ENCODE measurements at regions not wholly inside any gene's neighbourhood (a gene's known extent, or its start where the extent isn't known, plus 50 kb on each side); places are given as distances from the start of the nearest gene placed in this dataset.

DNA sequence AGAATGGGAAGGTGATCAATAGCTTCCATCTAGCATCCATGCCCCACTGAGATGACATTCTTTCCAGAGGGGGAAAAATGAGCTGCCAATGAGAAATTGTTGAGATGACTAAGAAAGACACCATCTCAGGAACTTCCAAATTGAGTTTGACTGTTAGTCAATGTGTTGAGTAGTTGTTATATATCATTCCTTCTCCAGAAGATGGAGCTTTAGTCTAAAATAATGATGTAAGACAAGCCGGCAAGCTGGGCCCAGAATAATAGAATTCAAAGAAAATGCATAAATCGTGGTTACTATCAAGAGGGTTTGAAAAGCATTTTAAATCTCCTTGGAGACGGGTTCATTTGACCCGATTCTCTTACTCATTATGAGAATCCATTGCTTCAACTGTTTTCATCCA is 71.0 kb upstream of the ATF7IP2 start:
- DNase-seq (ENCODE audit: low read depth) = peak; percentile 34

GRCh38 chr16:10317425-10318001 is 68.3 kb upstream of the ATF7IP2 start:
- DNase-seq (ENCODE audit: low read depth) = no peak

- no peak for DNase-seq (ENCODE audit: low read depth)
Measured at GRCh38 chr16:10318798-10319500, 66.9 kb upstream of the ATF7IP2 start.

DNA sequence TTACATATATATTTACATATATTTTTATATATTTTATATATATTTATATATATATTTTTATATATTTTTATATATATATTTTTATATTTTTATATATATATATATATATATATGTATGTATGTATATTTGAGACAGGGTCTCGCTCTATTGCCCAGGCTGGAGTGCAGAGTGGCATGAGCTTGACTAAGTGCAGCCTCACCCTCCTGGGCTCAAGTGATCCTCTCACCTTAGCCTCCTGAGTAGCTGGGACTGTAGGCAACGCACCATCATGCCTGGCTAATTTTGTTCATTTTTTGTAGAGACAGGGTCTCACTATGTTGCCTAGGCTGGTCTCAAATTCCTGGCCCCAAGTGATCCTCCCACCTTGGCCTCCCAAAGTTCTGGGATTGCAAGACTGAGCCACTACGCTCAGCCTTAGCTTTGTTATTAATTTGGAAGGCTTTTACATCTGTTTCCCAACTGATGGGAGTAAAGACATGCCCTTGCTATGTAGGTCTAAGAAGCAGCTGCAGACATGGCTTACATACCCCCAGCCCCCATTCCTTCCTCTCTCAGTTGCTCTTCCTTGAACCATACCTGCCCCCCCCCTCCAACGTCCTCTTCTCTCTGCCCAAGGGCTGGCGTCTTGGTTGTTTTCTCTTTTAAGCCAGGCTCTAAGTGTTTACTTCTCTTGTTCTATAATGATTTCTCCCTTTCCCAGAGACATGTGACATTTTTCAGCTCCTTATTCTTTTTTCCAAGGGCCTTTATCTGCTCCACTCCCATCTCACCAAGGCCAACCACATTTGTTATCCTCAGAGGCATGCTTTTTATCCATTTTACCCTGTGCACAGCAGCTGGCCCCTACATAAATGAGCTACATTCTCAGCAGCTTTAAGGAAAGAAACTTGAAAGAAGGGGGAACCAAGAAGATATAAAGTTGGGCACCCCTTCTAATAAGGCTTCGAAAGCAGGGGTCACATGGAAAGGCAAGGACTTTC is 64.2 kb upstream of the ATF7IP2 start:
- DNase-seq (ENCODE audit: low read depth) = no peak

DNA sequence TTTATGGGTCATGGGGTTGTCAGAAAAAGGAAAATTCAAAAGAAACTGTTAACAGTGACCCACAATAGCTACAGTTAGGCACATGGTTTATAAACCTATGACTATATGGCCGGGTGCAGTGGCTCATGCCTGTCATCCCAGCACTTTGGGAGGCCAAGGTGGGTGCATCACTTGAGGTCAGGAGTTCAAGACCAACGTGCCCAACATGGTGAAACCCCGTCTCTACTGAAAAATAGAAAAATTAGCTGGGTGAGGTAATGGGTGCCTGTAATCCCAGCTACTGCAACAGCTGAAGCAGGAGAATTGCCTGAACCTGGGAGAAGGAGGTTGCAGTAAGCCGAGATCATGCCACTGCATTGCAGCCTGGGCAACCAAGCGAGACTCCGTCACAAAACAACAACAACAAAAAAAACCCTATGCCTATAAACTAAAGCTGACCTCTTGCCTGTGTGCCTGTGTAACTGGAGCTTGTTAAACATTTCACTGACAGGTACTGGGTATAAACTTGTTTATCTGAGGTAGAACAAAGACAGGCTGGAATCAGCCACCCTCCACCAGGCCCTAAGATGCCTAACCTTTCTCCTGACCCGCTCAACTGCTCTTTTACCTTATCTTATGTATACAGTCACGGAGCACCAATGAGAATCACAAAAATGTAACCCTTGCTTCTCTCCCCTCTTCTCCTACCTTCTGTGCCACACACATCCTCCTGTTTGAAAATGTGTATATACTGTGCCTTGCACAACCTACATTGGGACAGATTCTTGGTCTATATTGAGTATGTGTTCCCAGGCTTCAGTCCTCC is 62.9 kb upstream of the ATF7IP2 start:
- DNase-seq (ENCODE audit: low read depth) = no peak

- no peak for DNase-seq (ENCODE audit: low read depth)
Measured at GRCh38 chr16:10323528-10323869, 62.4 kb upstream of the ATF7IP2 start.

GRCh38 chr16:10324210-10324609 is 61.7 kb upstream of the ATF7IP2 start:
- no peak for DNase-seq (ENCODE audit: low read depth)

GRCh38 chr16:10325783-10326543 is 59.9 kb upstream of the ATF7IP2 start:
- no peak for DNase-seq (ENCODE audit: low read depth)

GRCh38 chr16:10326647-10327046 is 59.2 kb upstream of the ATF7IP2 start:
- no peak for DNase-seq (ENCODE audit: low read depth)

DNA sequence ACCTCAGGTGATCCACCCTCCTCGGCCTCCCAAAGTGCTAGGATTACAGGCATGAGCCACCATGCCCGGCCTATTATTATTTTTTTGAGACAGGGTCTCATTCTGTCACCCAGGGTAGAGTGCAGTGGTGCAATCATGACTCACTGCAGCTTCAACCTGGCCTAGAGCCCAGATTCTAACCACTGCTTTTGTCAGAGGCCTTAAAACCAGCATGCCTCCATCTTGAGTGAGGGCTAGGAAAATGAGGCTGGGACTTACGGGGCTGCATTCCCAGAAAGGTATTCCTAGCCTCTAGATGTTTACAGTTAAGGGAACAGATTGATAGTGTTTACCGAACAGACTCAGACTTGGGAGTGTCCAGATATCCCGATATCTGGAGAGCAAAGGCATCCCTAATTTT is 57.6 kb upstream of the ATF7IP2 start:
- peak; percentile 61 for DNase-seq (ENCODE audit: low read depth)

GRCh38 chr16:10332241-10332640 is 53.6 kb upstream of the ATF7IP2 start:
- no peak for DNase-seq (ENCODE audit: low read depth)

GRCh38 chr16:10332775-10333174 is 53.1 kb upstream of the ATF7IP2 start:
- no peak for DNase-seq (ENCODE audit: low read depth)

GRCh38 chr16:10333321-10334032 is 52.4 kb upstream of the ATF7IP2 start:
- DNase-seq (ENCODE audit: low read depth) = no peak

- DNase-seq (ENCODE audit: low read depth) = no peak
Measured at GRCh38 chr16:10335681-10336080, 50.2 kb upstream of the ATF7IP2 start.

All from stromal cell of bone marrow (primary cell).